ENCODE measurements at regions not wholly inside any gene's neighbourhood (a gene's known extent, or its start where the extent isn't known, plus 50 kb on each side); places are given as distances from the start of the nearest gene placed in this dataset.

DNA sequence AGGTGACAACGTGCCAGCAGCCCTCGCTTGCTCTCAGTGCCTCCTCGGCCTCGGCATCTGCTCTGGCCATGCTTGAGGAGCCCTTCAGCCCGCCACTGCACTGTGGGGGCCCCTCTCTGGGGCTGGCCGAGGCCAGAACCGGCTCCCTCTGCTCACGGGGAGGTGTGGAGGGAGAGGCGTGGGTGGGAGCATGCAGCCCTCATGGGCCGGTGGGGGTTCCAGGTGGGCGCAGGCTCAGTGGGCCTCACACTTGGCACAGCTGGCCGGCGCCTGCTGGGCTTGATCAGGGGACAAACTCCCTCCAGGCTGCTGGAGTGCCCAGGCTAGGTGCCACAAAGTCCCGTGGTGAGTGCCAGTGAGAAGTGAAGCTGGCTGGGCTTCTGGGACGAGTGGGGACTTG is 566.6 kb upstream of the ID4 start:
- DNase-seq: no peak

GRCh38 chr6:19279273-19279684 is 557.9 kb upstream of the ID4 start:
- no peak for DNase-seq

DNA sequence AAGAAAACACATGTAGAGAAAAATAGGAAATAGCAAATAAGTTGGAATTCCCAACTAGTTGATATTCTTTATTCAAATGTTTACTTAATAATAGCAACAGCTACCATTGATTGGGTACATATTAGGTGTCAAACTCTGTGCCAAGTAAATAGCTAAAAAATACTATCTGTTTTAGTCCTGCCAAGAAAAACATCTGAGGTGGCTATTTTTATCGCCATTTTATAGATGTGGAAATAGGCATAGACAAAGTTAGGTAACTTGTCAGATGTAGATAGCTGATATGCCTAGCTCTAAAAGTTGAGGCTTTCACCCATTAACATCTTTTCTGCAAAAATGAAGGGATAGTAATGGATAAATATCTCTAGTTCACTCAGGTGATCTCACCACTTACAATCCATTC is 549.2 kb upstream of the ID4 start:
- no peak for DNase-seq

DNA sequence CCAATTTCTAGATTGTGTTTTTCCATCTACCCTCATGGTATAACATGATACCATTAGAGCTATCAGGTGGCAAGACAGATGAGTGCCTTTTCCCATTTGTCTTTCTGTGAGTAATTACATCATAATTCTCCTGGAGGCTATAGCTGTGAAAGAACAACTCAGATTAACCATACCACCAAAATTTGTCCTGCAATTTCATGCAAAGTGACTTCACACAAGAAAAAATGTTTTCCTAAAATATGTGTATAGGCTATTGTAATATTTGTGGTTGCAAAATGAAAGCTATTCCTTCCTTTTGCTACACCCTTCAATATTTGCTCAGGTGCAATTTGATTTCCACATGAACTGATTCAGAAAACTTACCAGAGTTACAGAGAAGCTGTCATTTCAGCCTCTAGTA is 547.7 kb upstream of the ID4 start:
- no peak for DNase-seq

GRCh38 chr6:19297880-19298279 is 539.3 kb upstream of the ID4 start:
- no peak for DNase-seq

DNA sequence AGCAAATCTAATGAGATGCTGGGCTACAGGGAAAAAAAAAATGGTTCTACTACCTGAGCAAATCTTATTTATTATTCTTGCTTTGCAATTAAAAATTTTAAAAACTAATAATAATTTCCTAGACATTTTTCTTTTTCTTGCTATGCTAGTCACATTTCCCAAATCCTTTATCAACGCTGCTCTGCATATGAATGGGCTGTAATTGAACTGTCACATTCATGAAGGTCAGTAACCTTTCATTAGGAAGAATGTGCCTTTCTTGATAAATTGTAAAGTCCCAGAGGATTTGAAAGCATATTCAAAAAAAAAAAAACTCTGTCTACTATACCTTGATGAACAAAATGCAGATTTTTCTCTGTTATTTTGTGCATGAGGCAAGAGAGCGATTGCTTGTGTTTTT is 538.7 kb upstream of the ID4 start:
- DNase-seq: no peak

DNA sequence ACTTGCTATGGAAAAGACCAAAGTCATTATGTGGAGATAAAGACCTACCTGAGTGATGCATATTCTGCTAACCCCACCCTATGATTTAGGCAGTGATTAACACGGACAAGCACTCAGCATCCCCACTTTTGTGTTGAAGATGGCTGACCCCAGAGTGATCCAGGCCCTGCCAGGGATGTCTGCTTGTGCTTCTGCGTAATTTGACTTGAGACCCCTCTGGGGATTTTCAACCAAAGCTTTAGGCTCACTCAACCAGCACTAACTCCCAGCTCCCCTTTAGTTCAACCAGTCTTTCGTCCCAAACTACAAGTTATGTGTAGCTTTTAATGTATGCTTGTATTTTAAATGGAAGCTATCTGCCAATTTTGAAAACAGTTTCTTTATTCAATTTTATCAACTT is 538.0 kb upstream of the ID4 start:
- no peak for DNase-seq

- DNase-seq: no peak
Measured at GRCh38 chr6:19301980-19302379, 535.2 kb upstream of the ID4 start.

- DNase-seq: no peak
Measured at GRCh38 chr6:19303383-19303782, 533.8 kb upstream of the ID4 start.

DNA sequence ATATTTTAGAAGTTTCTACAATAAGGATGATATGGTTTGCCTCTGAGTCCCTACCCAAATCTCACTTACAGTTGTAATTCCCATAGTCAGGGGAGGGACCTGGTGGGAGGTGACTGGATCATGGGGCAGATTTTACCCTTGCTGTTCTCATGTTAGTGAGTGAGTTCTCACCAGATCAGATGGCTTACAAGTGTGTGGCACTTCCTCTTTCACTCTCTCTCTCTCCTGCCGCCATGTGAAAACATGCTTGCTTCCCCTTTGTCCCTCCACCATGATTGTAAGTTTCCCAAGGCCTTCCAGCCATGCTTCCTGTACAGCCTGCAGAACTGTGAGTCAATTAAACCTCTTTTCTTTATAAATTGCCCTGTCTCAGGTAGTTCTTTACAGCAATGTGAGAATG is 527.5 kb upstream of the ID4 start:
- DNase-seq: no peak

DNA sequence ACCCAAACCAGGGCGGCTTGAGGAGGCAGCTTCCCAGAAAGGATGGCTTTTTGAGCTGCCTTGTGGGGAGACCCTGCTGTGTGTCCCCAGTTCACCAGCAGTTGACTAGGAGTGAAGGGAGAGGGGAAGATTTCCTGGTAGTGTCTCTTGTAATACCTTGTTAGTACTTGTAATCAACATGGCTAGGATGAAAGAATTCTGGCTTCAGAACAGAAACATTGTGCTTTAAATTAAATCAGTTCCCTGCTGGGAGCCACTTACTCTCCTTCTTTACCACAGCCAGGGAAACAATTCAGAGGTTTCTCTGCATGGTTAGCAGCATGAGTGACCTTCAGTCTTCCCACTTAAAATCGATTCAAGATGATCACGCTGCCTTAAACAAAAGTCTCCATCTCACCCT is 525.4 kb upstream of the ID4 start:
- DNase-seq: no peak

DNA sequence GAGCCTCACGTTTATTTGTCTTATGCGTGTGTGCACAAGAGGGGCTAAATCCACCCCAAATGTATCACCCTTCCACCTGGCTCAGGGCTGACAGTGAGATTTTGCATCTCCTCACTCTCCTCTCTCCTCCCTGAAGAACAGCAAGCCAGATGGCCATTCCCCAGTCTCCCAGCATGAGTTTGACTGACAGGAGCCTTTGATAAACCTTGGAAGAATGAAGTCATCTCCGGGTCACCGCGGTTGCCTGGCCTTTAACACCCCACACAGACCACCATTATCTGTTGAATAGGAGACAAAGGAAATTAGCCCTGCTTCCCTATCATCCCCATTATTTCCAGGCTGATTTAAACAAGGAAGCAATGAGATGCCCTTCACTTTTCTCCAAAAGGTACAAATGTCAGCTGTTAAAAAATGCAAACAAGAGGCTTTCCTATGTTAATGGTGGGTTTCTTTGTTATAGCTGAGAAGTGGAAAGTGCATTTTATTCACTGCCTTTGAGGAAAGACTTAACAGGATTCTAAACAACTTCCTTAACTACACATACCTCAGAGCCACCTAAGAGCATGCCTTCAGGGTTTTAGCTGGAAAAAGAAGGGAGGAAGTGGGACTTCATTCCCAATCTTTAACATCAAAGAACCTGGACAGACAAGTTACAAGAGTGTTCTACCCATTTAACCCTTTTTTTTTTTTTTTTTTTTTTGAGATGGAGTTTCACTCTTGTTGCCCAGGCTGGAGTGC is 524.8 kb upstream of the ID4 start:
- DNase-seq: no peak

GRCh38 chr6:19317431-19317986 is 519.7 kb upstream of the ID4 start:
- no peak for DNase-seq

GRCh38 chr6:19319005-19319404 is 518.2 kb upstream of the ID4 start:
- no peak for DNase-seq

GRCh38 chr6:19320111-19320581 is 517.0 kb upstream of the ID4 start:
- DNase-seq: no peak

GRCh38 chr6:19322691-19323485 is 514.3 kb upstream of the ID4 start:
- no peak for DNase-seq

GRCh38 chr6:19324376-19324775 is 512.8 kb upstream of the ID4 start:
- no peak for DNase-seq

DNA sequence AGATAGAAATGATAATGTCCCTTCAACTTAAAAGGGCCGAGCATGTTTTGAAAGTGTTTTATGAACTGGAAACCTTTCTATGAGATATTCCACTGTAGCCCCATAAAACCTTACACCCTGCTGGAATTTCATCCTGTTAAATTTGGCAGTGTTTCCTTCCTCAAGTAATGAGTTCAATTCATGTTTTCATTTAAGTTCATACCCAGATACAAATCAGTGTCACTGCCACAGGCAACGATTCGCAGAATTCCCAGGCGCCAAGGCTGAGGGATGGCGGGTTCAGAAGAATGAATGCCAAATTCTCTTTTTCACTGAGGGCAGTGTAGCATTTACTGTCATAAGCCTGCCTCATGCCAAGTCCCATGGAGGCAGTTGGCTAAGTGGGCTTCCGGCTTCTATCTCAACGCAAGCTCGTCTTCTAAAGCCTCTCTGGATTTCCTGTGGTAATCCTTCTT is 511.8 kb upstream of the ID4 start:
- no peak for DNase-seq

- no peak for DNase-seq
Measured at GRCh38 chr6:19327241-19327640, 509.9 kb upstream of the ID4 start.

GRCh38 chr6:19327661-19328060 is 509.5 kb upstream of the ID4 start:
- DNase-seq: no peak

GRCh38 chr6:19329078-19329477 is 508.1 kb upstream of the ID4 start:
- DNase-seq: no peak

DNA sequence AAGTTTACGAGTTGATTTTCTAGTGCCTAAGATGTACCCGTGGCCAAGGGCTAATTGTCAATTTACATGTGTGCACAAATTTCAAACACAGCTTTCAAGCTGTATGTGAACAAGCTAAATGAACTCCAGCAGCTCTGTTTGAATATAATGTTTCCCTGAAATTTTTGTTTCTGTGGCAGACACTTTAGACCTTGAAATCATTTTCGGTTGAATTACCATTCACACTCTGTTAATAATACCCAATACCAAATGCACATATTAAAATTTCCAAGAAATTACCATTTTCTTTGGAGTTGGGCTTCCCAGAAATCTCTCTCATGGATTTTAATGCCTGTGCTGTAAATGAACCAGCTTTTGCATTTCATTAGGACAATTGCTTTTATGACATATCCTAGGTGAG is 506.1 kb upstream of the ID4 start:
- DNase-seq: no peak

- no peak for DNase-seq
Measured at GRCh38 chr6:19332806-19333460, 504.2 kb upstream of the ID4 start.
